HepG2 (cell line): ENCODE measurements at regions not wholly inside any gene's neighbourhood (a gene's known extent, or its start where the extent isn't known, plus 50 kb on each side); places are given as distances from the start of the nearest gene placed in this dataset.

Experiments
- CTCF ChIP-seq: sonication (generic); formaldehyde crosslinking; IDR thresholded peaks from 2 replicates; pipeline ENCODE4 v1.5.0; 2020; ENCODE audit warnings: mild to moderate bottlenecking, missing genetic modification reagents, moderate library complexity
- FOXO4 ChIP-seq: sonication (generic); formaldehyde crosslinking; conservative IDR thresholded peaks from 2 replicates; pipeline ENCODE4 v1.8.1; 2023; ENCODE audit warnings: missing genetic modification reagents
- RBFOX2 ChIP-seq: fragments of 200-400 bp; formaldehyde crosslinking; IDR thresholded peaks from 2 replicates; pipeline ENCODE4 v1.6.1; 2017; ENCODE audit warnings: low read depth, mild to moderate bottlenecking, low read length
- SRSF9 ChIP-seq: fragments of 200-400 bp; formaldehyde crosslinking; IDR thresholded peaks from 2 replicates; pipeline ENCODE4 v1.6.1; 2018; ENCODE audit warnings: borderline replicate concordance, mild to moderate bottlenecking, low read depth, low read length; ENCODE audit not compliant: insufficient read depth, poor library complexity, severe bottlenecking
- ZNF280B ChIP-seq: sonication (generic); formaldehyde crosslinking; IDR thresholded peaks from 2 replicates; pipeline ENCODE4 v1.5.0; 2020; ENCODE audit warnings: missing genetic modification reagents, mild to moderate bottlenecking, borderline replicate concordance
- ZNF343 ChIP-seq: sonication (generic); formaldehyde crosslinking; IDR thresholded peaks from 2 replicates; pipeline ENCODE4 v1.4.0; 2020; ENCODE audit warnings: mild to moderate bottlenecking, missing genetic modification reagents
- ZNF367 ChIP-seq: sonication (generic); formaldehyde crosslinking; IDR thresholded peaks from 2 replicates; pipeline ENCODE4 v1.4.0; 2020; ENCODE audit warnings: missing genetic modification reagents, borderline replicate concordance
- ZNF484 ChIP-seq: sonication (generic); formaldehyde crosslinking; IDR thresholded peaks from 2 replicates; pipeline ENCODE4 v1.5.1; 2020; ENCODE audit warnings: mild to moderate bottlenecking, low read depth, missing genetic modification reagents, borderline replicate concordance

- no peak for TF ChIP-seq SRSF9
- no peak for TF ChIP-seq ZNF484 (CRISPR knock-in tag)
- TF ChIP-seq FOXO4: no peak
- TF ChIP-seq ZNF343 (CRISPR knock-in tag): no peak
- TF ChIP-seq ZNF367 (CRISPR knock-in tag): no peak
- TF ChIP-seq CTCF: no peak
- no peak for TF ChIP-seq ZNF280B
- no peak for TF ChIP-seq RBFOX2
Observed at GRCh38 chr10:130337305-130337640, 201.1 kb downstream of the GLRX3 start.
